WTC11 (cell line): ENCODE measurements at regions not wholly inside any gene's neighbourhood (a gene's known extent, or its start where the extent isn't known, plus 50 kb on each side); places are given as distances from the start of the nearest gene placed in this dataset.

Source experiments
- ATAC-seq: fragments of 200-7000 bp; cut with Tn5 transposase; 2 replicates; pipeline ENCODE4 v1.10.0; 2021; ENCODE audit warnings: mild to moderate bottlenecking, moderate library complexity
- CTCF ChIA-PET: fragments of 300-600 bp; sonication (Branson Sonifier 250); formaldehyde crosslinking; loops from one replicate; lab custom pipeline; 2021; ENCODE audit warnings: antibody characterized with exemption; lab: Charles Lee
- POLR2A ChIA-PET: fragments of 350-600 bp; sonication (Branson Sonifier 250); formaldehyde crosslinking; loops from one replicate; lab custom pipeline; 2021; ENCODE audit warnings: antibody characterized with exemption; lab: Charles Lee
- DNase-seq: peaks from one replicate; pipeline ENCODE4 v3.0.0; 2021; ENCODE audit warnings: low spot score
- H3K27ac Mint-ChIP-seq: 2 replicates; pipeline ENCODE4 v1.8.0; 2021; ENCODE audit warnings: mixed read lengths
- H3K27me3 Mint-ChIP-seq: 2 replicates; pipeline ENCODE4 v1.8.0; 2021; ENCODE audit warnings: low read depth, mild to moderate bottlenecking, moderate library complexity, mixed read lengths
- H3K36me3 Mint-ChIP-seq: 2 replicates; pipeline ENCODE4 v1.8.0; 2021; ENCODE audit warnings: mixed read lengths
- H3K4me1 Mint-ChIP-seq: 2 replicates; pipeline ENCODE4 v1.8.0; 2022; ENCODE audit warnings: mixed read lengths
- H3K4me3 Mint-ChIP-seq: 2 replicates; pipeline ENCODE4 v1.8.0; 2021; ENCODE audit warnings: mild to moderate bottlenecking, moderate library complexity, mixed read lengths
- H3K9me3 Mint-ChIP-seq: 2 replicates; pipeline ENCODE4 v1.8.0; 2021; ENCODE audit warnings: mixed read lengths
- CDX4 ChIP-seq: fragments of 250-450 bp; sonication (Bioruptor Pico); IDR thresholded peaks from 2 replicates; pipeline ENCODE4 v1.9.0; 2021; ENCODE audit warnings: moderate library complexity, mild to moderate bottlenecking, inconsistent platforms, borderline replicate concordance
- CREB1 ChIP-seq: sonication (generic); formaldehyde crosslinking; IDR thresholded peaks from 2 replicates; pipeline ENCODE4 v1.8.0; 2023; ENCODE audit warnings: mild to moderate bottlenecking, missing genetic modification reagents
- E2F5 ChIP-seq: sonication (generic); formaldehyde crosslinking; IDR thresholded peaks from 2 replicates; pipeline ENCODE4 v1.8.1; 2022; ENCODE audit warnings: mild to moderate bottlenecking, moderate library complexity, missing genetic modification reagents
- EMX1 ChIP-seq: fragments of 250-450 bp; sonication (Bioruptor Pico); IDR thresholded peaks from 2 replicates; pipeline ENCODE4 v1.8.0; 2021; ENCODE audit warnings: mild to moderate bottlenecking
- ERG ChIP-seq: fragments of 250-450 bp; sonication (Bioruptor Pico); IDR thresholded peaks from 2 replicates; pipeline ENCODE4 v1.8.0; 2021; ENCODE audit warnings: mild to moderate bottlenecking
- FOXK1 ChIP-seq: sonication (generic); formaldehyde crosslinking; IDR thresholded peaks from 2 replicates; pipeline ENCODE4 v1.8.0; 2022; ENCODE audit warnings: mild to moderate bottlenecking, moderate library complexity, missing genetic modification reagents
- FOXP1 ChIP-seq: sonication (generic); formaldehyde crosslinking; IDR thresholded peaks from 2 replicates; pipeline ENCODE4 v1.8.0; 2022; ENCODE audit warnings: missing genetic modification reagents, mild to moderate bottlenecking, moderate library complexity, borderline replicate concordance
- MLX ChIP-seq: sonication (generic); formaldehyde crosslinking; IDR thresholded peaks from 2 replicates; pipeline ENCODE4 v1.8.1; 2023; ENCODE audit warnings: mild to moderate bottlenecking, missing genetic modification reagents, moderate library complexity
- NFYB ChIP-seq: sonication (generic); formaldehyde crosslinking; conservative IDR thresholded peaks from 2 replicates; pipeline ENCODE4 v1.8.0; 2022; ENCODE audit warnings: low read depth, missing genetic modification reagents
- NR1H2 ChIP-seq: sonication (generic); formaldehyde crosslinking; IDR thresholded peaks from 2 replicates; pipeline ENCODE4 v1.9.0; 2021; ENCODE audit warnings: mild to moderate bottlenecking, moderate library complexity, missing genetic modification reagents
- NR2C2 ChIP-seq: sonication (generic); formaldehyde crosslinking; IDR thresholded peaks from 2 replicates; pipeline ENCODE4 v1.8.0; 2022; ENCODE audit warnings: mild to moderate bottlenecking, missing genetic modification reagents
- SMAD4 ChIP-seq: sonication (generic); formaldehyde crosslinking; IDR thresholded peaks from 2 replicates; pipeline ENCODE4 v1.8.0; 2022; ENCODE audit warnings: mild to moderate bottlenecking, missing genetic modification reagents
- TEAD4 ChIP-seq: sonication (generic); formaldehyde crosslinking; IDR thresholded peaks from 2 replicates; pipeline ENCODE4 v1.8.0; 2022; ENCODE audit warnings: mild to moderate bottlenecking, missing genetic modification reagents
- TP53 ChIP-seq: sonication (generic); formaldehyde crosslinking; IDR thresholded peaks from 2 replicates; pipeline ENCODE4 v1.8.1; 2023; ENCODE audit warnings: mild to moderate bottlenecking, missing genetic modification reagents
- USF1 ChIP-seq: sonication (generic); formaldehyde crosslinking; IDR thresholded peaks from 2 replicates; pipeline ENCODE4 v1.8.0; 2022; ENCODE audit warnings: mild to moderate bottlenecking, missing genetic modification reagents
- ZNF219 ChIP-seq: sonication (generic); formaldehyde crosslinking; IDR thresholded peaks from 2 replicates; pipeline ENCODE4 v1.8.0; 2023; ENCODE audit warnings: missing genetic modification reagents, mild to moderate bottlenecking, borderline replicate concordance
- ZNF281 ChIP-seq: sonication (generic); formaldehyde crosslinking; IDR thresholded peaks from 2 replicates; pipeline ENCODE4 v1.8.0; 2023; ENCODE audit warnings: mild to moderate bottlenecking, missing genetic modification reagents
- ZNF423 ChIP-seq: fragments of 250-450 bp; sonication (Bioruptor Pico); IDR thresholded peaks from 2 replicates; pipeline ENCODE4 v2.1.2; 2022; ENCODE audit warnings: mild to moderate bottlenecking, moderate library complexity
- TF ChIP-seq, protein P1 (sequence below): sonication (generic); formaldehyde crosslinking; conservative IDR thresholded peaks from 2 replicates; pipeline ENCODE4 v1.8.1; 2023; ENCODE audit warnings: mild to moderate bottlenecking, low read depth, missing genetic modification reagents, moderate library complexity

DNA sequence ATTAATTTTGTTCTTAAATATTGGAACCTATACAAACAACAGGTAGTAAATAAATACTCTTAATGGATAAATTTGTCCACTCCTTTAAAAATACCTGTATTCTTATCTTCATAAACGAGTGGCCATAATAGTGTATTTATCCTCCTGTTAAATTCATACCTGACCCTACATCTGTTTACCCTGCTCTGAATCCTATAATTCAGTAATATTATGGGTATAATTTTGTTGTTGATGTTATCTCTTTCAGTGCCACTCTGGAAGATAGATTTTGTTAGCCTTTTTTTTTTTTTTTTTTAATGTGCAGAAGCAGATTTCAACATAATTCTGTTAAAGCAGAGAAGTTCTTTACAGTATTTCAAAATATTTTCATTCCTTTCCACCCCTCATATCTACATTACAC is 1337.9 kb downstream of the PLA2G4A start:
- POLR2A ChIA-PET, result no interaction called here
- H3K4me1 Mint-ChIP-seq, result no peaks in the 10 kb centered on the region
- no peak overlapping the region for H3K4me3 Mint-ChIP-seq
- TF ChIP-seq FOXP1 (no peak), TP53 (CRISPR knock-in tag) (no peak), E2F5 (CRISPR knock-in tag) (no peak), CDX4 (CRISPR knock-in tag) (no peak), CREB1 (CRISPR knock-in tag) (no peak), ZNF281 (CRISPR knock-in tag) (no peak), TEAD4 (CRISPR knock-in tag) (no peak), EMX1 (CRISPR knock-in tag) (no peak), MLX (no peak), NFYB (CRISPR knock-in tag) (no peak), USF1 (CRISPR knock-in tag) (no peak), NR1H2 (no peak), FOXK1 (CRISPR knock-in tag) (no peak), SMAD4 (CRISPR knock-in tag) (no peak), NR2C2 (no peak), ZNF219 (no peak), ZNF423 (CRISPR knock-in tag) (no peak), ERG (CRISPR knock-in tag) (no peak)
- TF ChIP-seq, protein P1, sequence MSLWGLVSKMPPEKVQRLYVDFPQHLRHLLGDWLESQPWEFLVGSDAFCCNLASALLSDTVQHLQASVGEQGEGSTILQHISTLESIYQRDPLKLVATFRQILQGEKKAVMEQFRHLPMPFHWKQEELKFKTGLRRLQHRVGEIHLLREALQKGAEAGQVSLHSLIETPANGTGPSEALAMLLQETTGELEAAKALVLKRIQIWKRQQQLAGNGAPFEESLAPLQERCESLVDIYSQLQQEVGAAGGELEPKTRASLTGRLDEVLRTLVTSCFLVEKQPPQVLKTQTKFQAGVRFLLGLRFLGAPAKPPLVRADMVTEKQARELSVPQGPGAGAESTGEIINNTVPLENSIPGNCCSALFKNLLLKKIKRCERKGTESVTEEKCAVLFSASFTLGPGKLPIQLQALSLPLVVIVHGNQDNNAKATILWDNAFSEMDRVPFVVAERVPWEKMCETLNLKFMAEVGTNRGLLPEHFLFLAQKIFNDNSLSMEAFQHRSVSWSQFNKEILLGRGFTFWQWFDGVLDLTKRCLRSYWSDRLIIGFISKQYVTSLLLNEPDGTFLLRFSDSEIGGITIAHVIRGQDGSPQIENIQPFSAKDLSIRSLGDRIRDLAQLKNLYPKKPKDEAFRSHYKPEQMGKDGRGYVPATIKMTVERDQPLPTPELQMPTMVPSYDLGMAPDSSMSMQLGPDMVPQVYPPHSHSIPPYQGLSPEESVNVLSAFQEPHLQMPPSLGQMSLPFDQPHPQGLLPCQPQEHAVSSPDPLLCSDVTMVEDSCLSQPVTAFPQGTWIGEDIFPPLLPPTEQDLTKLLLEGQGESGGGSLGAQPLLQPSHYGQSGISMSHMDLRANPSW (CRISPR knock-in tag), result no peak
- no peak overlapping the region for H3K27ac Mint-ChIP-seq
- DNase-seq (no peak), ATAC-seq (no peak)
- H3K9me3 Mint-ChIP-seq, result no peaks in the 10 kb centered on the region
- no peaks in the 10 kb centered on the region for H3K36me3 Mint-ChIP-seq
- CTCF ChIA-PET, result no interaction called here
- no peaks in the 10 kb centered on the region for H3K27me3 Mint-ChIP-seq
